NCI-H2081 (cell line): ENCODE measurements at regions not wholly inside any gene's neighbourhood (a gene's known extent, or its start where the extent isn't known, plus 50 kb on each side); places are given as distances from the start of the nearest gene placed in this dataset.

ENCODE experiments used
- DNase-seq, 2 experiments: peaks; one replicate each; lab custom pipeline; 2025; lab: John Stamatoyannopoulos, UW

DNA sequence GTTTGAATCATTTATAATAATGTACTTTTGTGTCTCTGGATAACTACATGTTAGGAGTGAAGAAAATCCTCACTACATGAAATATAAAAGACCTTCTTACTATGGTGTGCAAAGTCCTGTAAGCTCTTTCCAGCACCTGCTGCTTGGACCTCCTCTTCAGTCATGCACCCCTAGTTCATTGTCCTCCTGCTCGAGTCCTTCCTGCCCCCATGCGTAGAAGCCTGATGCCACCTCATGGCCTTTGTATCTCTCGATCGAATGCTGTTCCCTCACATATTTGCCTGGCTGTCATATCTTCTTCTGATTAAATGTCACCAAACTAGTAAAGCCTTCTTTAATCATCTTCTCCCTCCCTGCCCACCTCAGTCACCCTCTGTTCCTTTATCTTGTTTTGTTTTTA, 49.9 kb upstream of the SUCLG2 start:
- no peak for DNase-seq
